Subcutaneous abdominal adipose tissue (tissue), 5 donors: ENCODE measurements at regions not wholly inside any gene's neighbourhood (a gene's known extent, or its start where the extent isn't known, plus 50 kb on each side); places are given as distances from the start of the nearest gene placed in this dataset.

Experiments used
- H3K27ac ChIP-seq: one replicate; pipeline ENCODE4 v1.7.0; 2013; ENCODE audit warnings: low read depth, mild to moderate bottlenecking, inconsistent platforms, low read length, moderate library complexity
- H3K27me3 ChIP-seq, 5 donors: one replicate each; pipeline ENCODE4 v1.7.0; 2013; ENCODE audit warnings: low read length in 5 of 5, inconsistent platforms in 1 of 5; ENCODE audit not compliant: control insufficient read depth in 5 of 5, insufficient read depth in 4 of 5
- H3K36me3 ChIP-seq, 5 donors: one replicate each; pipeline ENCODE4 v1.7.0; 2013; ENCODE audit warnings: low read length in 5 of 5; ENCODE audit not compliant: control insufficient read depth in 5 of 5, insufficient read depth in 5 of 5
- H3K4me1 ChIP-seq, 5 donors: one replicate each; pipeline ENCODE4 v1.7.0; 2013; ENCODE audit warnings: low read length in 5 of 5, mild to moderate bottlenecking in 3 of 5, moderate library complexity in 1 of 5; ENCODE audit not compliant: control insufficient read depth in 5 of 5, insufficient read depth in 5 of 5
- H3K4me3 ChIP-seq, 5 donors: one replicate each; pipeline ENCODE4 v1.7.0; 2013; ENCODE audit warnings: low read length in 5 of 5, low read depth in 1 of 5
- H3K9ac ChIP-seq, 5 donors: one replicate each; pipeline ENCODE4 v1.7.0; 2013; ENCODE audit warnings: low read length in 5 of 5, mild to moderate bottlenecking in 4 of 5, moderate library complexity in 3 of 5
- H3K9me3 ChIP-seq, 5 donors: one replicate each; pipeline ENCODE4 v1.7.0; 2013; ENCODE audit warnings: low read length in 5 of 5; ENCODE audit not compliant: control insufficient read depth in 5 of 5
- donor health status: healthy.
- donor health status: healthy.
- donor health status: healthy.
- donor health status: healthy.
- donor health status: healthy.

- H3K9me3 ChIP-seq, result no peaks in the 10 kb centered on the region
- H3K27me3 ChIP-seq, result peaks cover 20 to 48% (median 23%) of the 10 kb centered on the region in 5 donors
- H3K4me1 ChIP-seq, result peaks cover 0 to 25% (median 0%) of the 10 kb centered on the region in 5 donors
These were observed 211.7 kb downstream of the TEX29 start for GRCh38 chr13:111532111-111532510.

GRCh38 chr13:111533900-111534683, 213.7 kb downstream of the TEX29 start:
- H3K27me3 ChIP-seq, result peaks cover 21 to 59% (median 35%) of the 10 kb centered on the region in 5 donors
- H3K36me3 ChIP-seq, result no peaks in the 10 kb centered on the region
- H3K9ac ChIP-seq, result no peak overlapping the region
- no peak overlapping the region for H3K27ac ChIP-seq
- H3K4me3 ChIP-seq, result no peak overlapping the region
- peaks cover 0 to 9% (median 0%) of the 10 kb centered on the region in 5 donors for H3K4me1 ChIP-seq
- H3K9me3 ChIP-seq, result no peaks in the 10 kb centered on the region

More at GRCh38 chr13:111532111-111532510, 211.7 kb downstream of the TEX29 start:
- Histone ChIP-seq H3K9ac (no peak overlapping the region), H3K36me3 (no peaks in the 10 kb centered on the region), H3K4me3 (no peak overlapping the region), H3K27ac (no peak overlapping the region)

DNA sequence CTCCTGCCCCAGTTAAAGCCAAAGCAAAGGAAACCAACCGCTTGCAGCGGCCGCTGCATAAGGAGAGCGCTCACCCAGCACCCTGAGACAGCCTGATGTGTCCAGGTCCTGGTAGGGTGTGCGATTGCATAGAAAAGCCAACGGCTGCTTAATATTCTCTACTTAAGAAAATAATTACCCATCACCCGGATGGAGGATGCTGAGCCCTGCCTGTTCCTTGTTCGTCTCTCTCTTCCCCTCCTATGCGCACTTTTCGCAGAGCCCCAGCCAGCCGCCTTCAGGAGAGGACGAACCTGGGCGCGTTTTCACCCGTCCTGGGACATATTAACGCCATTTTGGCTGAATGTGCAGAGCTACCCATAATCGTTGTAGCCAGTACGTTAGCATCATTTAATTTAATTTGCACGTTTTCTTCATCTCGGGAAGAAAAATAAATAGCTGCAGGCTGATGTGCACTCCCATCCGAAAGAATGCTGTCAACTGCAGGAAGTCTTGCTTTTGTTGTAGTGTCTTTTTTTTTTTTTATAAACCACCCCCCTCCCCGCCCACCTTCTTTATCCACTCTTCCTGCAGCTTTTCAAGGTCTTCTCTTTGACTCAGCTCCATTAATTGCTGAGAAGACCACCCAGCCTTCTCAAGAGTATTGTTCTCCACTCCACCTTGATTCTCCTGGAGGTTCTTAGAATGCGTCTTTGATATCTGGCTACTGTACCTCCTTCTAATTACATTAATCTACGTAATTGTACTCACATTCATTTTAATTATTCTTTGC, 214.5 kb downstream of the TEX29 start:
- Histone ChIP-seq H3K36me3 (no peaks in the 10 kb centered on the region), H3K27ac (no peak overlapping the region), H3K9me3 (no peaks in the 10 kb centered on the region), H3K4me3 (no peak overlapping the region), H3K4me1 (peaks cover 0 to 2% (median 0%) of the 10 kb centered on the region in 5 donors), H3K27me3 (peaks cover 18 to 61% (median 39%) of the 10 kb centered on the region in 5 donors), H3K9ac (no peak overlapping the region)

GRCh38 chr13:111535523-111535811, 215.0 kb downstream of the TEX29 start:
- Histone ChIP-seq H3K9me3 (no peaks in the 10 kb centered on the region), H3K9ac (no peak overlapping the region), H3K4me1 (no peaks in the 10 kb centered on the region), H3K4me3 (no peak overlapping the region), H3K27me3 (peaks cover 18 to 59% (median 41%) of the 10 kb centered on the region in 5 donors), H3K36me3 (no peaks in the 10 kb centered on the region), H3K27ac (no peak overlapping the region)

GRCh38 chr13:111536075-111536642, 215.7 kb downstream of the TEX29 start:
- Histone ChIP-seq H3K9me3 (no peaks in the 10 kb centered on the region), H3K4me3 (no peak overlapping the region), H3K27ac (no peak overlapping the region), H3K27me3 (peaks cover 18 to 59% (median 42%) of the 10 kb centered on the region in 5 donors), H3K4me1 (no peaks in the 10 kb centered on the region), H3K9ac (no peak overlapping the region), H3K36me3 (no peaks in the 10 kb centered on the region)

- Histone ChIP-seq H3K4me1 (no peaks in the 10 kb centered on the region), H3K27ac (no peak overlapping the region), H3K4me3 (no peak overlapping the region), H3K36me3 (no peaks in the 10 kb centered on the region), H3K27me3 (peaks cover 15 to 55% (median 41%) of the 10 kb centered on the region in 5 donors), H3K9ac (no peak overlapping the region), H3K9me3 (no peaks in the 10 kb centered on the region)
These were observed 216.8 kb downstream of the TEX29 start for GRCh38 chr13:111537115-111537728.

DNA sequence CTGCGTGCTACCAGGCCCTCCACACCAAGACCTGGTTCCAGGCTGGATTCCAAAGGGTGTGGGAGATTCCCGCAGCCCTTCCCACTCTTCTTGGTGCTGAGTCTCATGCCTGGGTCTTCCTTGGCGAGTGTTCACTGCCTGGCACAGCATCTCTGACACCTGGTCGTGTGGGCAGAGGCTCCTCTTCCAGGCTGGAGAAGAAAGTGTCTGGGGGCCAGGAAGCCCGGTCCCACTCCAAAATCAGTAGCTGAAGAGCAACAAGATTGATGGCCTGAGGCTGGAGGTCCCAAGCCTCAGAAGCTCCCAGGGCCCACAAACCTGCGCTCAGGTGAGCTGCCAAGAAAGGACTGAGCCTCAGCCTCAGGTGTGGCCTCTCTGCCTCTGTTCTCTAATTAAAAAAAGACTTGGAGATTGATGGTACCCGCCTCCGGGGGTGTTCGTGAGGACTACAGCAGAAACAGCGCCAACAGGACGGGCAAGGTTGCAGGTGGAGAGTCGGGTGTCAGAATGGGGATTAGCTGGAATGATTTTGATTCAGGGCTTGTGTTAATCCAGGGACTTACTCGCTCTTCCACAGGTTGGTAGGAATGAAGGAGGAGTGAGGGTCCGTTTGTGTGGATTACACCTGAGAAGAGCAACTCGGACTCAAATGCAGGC, 217.5 kb downstream of the TEX29 start:
- peaks cover 15 to 55% (median 41%) of the 10 kb centered on the region in 5 donors for H3K27me3 ChIP-seq
- no peak overlapping the region for H3K4me3 ChIP-seq
- H3K27ac ChIP-seq, result no peak overlapping the region
- no peaks in the 10 kb centered on the region for H3K4me1 ChIP-seq
- H3K9ac ChIP-seq, result no peak overlapping the region
- no peaks in the 10 kb centered on the region for H3K36me3 ChIP-seq
- H3K9me3 ChIP-seq, result no peaks in the 10 kb centered on the region

- Histone ChIP-seq H3K4me1 (no peaks in the 10 kb centered on the region), H3K27ac (no peak overlapping the region), H3K4me3 (no peak overlapping the region), H3K27me3 (peaks cover 15 to 44% (median 37%) of the 10 kb centered on the region in 5 donors), H3K9me3 (peaks cover 0 to 2% (median 0%) of the 10 kb centered on the region in 5 donors), H3K9ac (no peak overlapping the region), H3K36me3 (no peaks in the 10 kb centered on the region)
These were observed 218.8 kb downstream of the TEX29 start for GRCh38 chr13:111539252-111539651.

DNA sequence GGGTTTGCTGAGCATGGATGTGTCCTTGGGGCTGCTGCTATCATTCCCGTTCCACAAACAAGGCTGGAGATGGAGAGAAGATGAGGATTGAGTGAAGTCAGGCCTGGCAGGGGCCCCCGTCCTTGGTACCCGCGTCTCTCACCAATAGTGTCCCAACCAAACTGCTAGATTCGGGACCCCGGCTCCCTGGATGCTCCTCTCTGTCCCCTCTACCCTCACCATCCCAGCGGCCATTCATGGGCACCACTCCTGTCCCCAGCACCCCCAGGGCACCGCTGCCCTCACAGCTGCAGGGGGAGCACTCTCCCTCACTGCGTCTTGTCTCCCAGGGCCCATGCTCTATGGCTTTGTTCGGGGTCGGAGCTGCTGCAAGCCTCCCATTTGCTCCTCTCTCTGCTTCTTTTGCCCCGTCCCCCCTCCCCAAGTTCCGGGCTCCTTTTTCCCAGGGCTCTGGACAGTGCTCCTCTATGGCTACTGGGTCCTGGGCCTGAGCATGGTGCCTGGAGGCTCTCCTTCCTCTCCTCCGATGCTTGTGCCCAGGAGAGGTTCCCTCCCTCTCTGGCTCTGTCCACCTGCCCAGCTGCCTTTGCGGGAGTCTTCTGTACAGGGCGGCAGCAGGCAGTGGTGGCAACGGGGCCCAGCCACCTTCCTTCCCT, 219.5 kb downstream of the TEX29 start:
- H3K9ac ChIP-seq, result no peak overlapping the region
- no peaks in the 10 kb centered on the region for H3K4me1 ChIP-seq
- H3K27me3 ChIP-seq, result peaks cover 10 to 37% (median 34%) of the 10 kb centered on the region in 5 donors
- no peak overlapping the region for H3K27ac ChIP-seq
- H3K9me3 ChIP-seq, result peaks cover 0 to 4% (median 3%) of the 10 kb centered on the region in 5 donors
- no peaks in the 10 kb centered on the region for H3K36me3 ChIP-seq
- H3K4me3 ChIP-seq, result no peak overlapping the region
